AG10803 (cell line): ENCODE measurements at regions not wholly inside any gene's neighbourhood (a gene's known extent, or its start where the extent isn't known, plus 50 kb on each side); places are given as distances from the start of the nearest gene placed in this dataset.
A peak's percentile ranks its signal among the peaks of the same experiment; 100 is the strongest.

Experiments used
- DNase-seq: peaks from one replicate; pipeline ENCODE4 v3.0.0; 2010; ENCODE audit warnings: low read depth
- H3K4me3 ChIP-seq: 2 replicates; pipeline ENCODE4 v1.5.1; 2011; ENCODE audit warnings: mild to moderate bottlenecking, low read length, control low read depth
- CTCF ChIP-seq: conservative IDR thresholded peaks from 2 replicates; pipeline ENCODE4 v1.5.1; 2011; ENCODE audit warnings: mild to moderate bottlenecking, low read length, control low read depth, inconsistent platforms

- TF ChIP-seq CTCF = no peak
- H3K4me3 ChIP-seq = no peak overlapping the region
- no peak for DNase-seq
Measured at GRCh38 chr7:52100-52499, 140.3 kb upstream of the FAM20C start.

GRCh38 chr7:53531-53930 is 138.8 kb upstream of the FAM20C start:
- no peak overlapping the region for H3K4me3 ChIP-seq
- TF ChIP-seq CTCF = no peak
- no peak for DNase-seq

- no peak for TF ChIP-seq CTCF
- no peak overlapping the region for H3K4me3 ChIP-seq
- DNase-seq = no peak
Measured at GRCh38 chr7:54615-55014, 137.8 kb upstream of the FAM20C start.

GRCh38 chr7:55690-56248 is 136.6 kb upstream of the FAM20C start:
- H3K4me3 ChIP-seq = no peak overlapping the region
- TF ChIP-seq CTCF = no peak
- DNase-seq = no peak

- no peak for DNase-seq
- TF ChIP-seq CTCF = no peak
Measured at GRCh38 chr7:56291-56913, 136.0 kb upstream of the FAM20C start.

GRCh38 chr7:57071-57470 is 135.3 kb upstream of the FAM20C start:
- no peak for DNase-seq
- no peak overlapping the region for H3K4me3 ChIP-seq
- TF ChIP-seq CTCF = no peak

More at GRCh38 chr7:56291-56913, 136.0 kb upstream of the FAM20C start:
- H3K4me3 ChIP-seq = no peak overlapping the region

GRCh38 chr7:57482-58255 is 134.7 kb upstream of the FAM20C start:
- DNase-seq = peak; percentile 13
- H3K4me3 ChIP-seq = no peak overlapping the region
- TF ChIP-seq CTCF = no peak
